GM18867 (cell line): ENCODE measurements at regions not wholly inside any gene's neighbourhood (a gene's known extent, or its start where the extent isn't known, plus 50 kb on each side); places are given as distances from the start of the nearest gene placed in this dataset.

Source experiments
- ATAC-seq: cut with Tn5 transposase; IDR thresholded peaks from one replicate; pipeline ENCODE4 v1.9.1; 2021; ENCODE audit warnings: mild to moderate bottlenecking, moderate library complexity; ENCODE audit not compliant: unreplicated experiment

GRCh38 chr2:40507432-40507831, 55.5 kb upstream of the SLC8A1 start:
- peak; percentile 97 for ATAC-seq

- no peak for ATAC-seq
Measured at GRCh38 chr2:40510304-40510703, 58.4 kb upstream of the SLC8A1 start.

- ATAC-seq = no peak
Measured at GRCh38 chr2:40511661-40512213, 59.8 kb upstream of the SLC8A1 start.

- ATAC-seq = no peak
Measured at GRCh38 chr2:40512256-40512655, 60.4 kb upstream of the SLC8A1 start.

GRCh38 chr2:40513201-40513600, 61.3 kb upstream of the SLC8A1 start:
- ATAC-seq = no peak

- no peak for ATAC-seq
Measured at GRCh38 chr2:40516604-40517003, 64.7 kb upstream of the SLC8A1 start.

GRCh38 chr2:40528564-40528963, 76.7 kb upstream of the SLC8A1 start:
- no peak for ATAC-seq

- no peak for ATAC-seq
Measured at GRCh38 chr2:40531359-40531758, 79.5 kb upstream of the SLC8A1 start.

GRCh38 chr2:40534528-40534927, 82.6 kb upstream of the SLC8A1 start:
- no peak for ATAC-seq

GRCh38 chr2:40535972-40536371, 84.1 kb upstream of the SLC8A1 start:
- no peak for ATAC-seq

- ATAC-seq = no peak
Measured at GRCh38 chr2:40540026-40540425, 88.1 kb upstream of the SLC8A1 start.

GRCh38 chr2:40543381-40543780, 91.5 kb upstream of the SLC8A1 start:
- ATAC-seq = no peak

- no peak for ATAC-seq
Measured at GRCh38 chr2:40544072-40544471, 92.2 kb upstream of the SLC8A1 start.

GRCh38 chr2:40545645-40546044, 93.8 kb upstream of the SLC8A1 start:
- ATAC-seq = no peak

GRCh38 chr2:40546439-40547191, 94.7 kb upstream of the SLC8A1 start:
- ATAC-seq = no peak

- no peak for ATAC-seq
Measured at GRCh38 chr2:40548521-40548920, 96.6 kb upstream of the SLC8A1 start.

GRCh38 chr2:40550085-40550484, 98.2 kb upstream of the SLC8A1 start:
- ATAC-seq = no peak

GRCh38 chr2:40551081-40551480, 99.2 kb upstream of the SLC8A1 start:
- no peak for ATAC-seq

- ATAC-seq = peak; percentile 97
Measured at GRCh38 chr2:40554665-40555294, 102.9 kb upstream of the SLC8A1 start.

- ATAC-seq = no peak
Measured at GRCh38 chr2:40556293-40556692, 104.4 kb upstream of the SLC8A1 start.

GRCh38 chr2:40556739-40557138, 104.8 kb upstream of the SLC8A1 start:
- ATAC-seq = no peak

GRCh38 chr2:40558761-40559160, 106.9 kb upstream of the SLC8A1 start:
- no peak for ATAC-seq
